ENCODE measurements at regions not wholly inside any gene's neighbourhood (a gene's known extent, or its start where the extent isn't known, plus 50 kb on each side); places are given as distances from the start of the nearest gene placed in this dataset.
"Not testable (repeated sequence)": the region's sequence is repeated elsewhere in the genome, so short reads cannot be mapped to it uniquely, and the experiment has no call there.

- not testable (repeated sequence) for TF ChIP-seq CTCF, POLR2A (IDR thresholded peaks at IDR 0.05)
Observed at GRCh38 chr6:169114632-169115031, 139.0 kb downstream of the THBS2 start.

Measured in gastroesophageal sphincter (tissue), 3 donors.